ENCODE measurements at regions not wholly inside any gene's neighbourhood (a gene's known extent, or its start where the extent isn't known, plus 50 kb on each side); places are given as distances from the start of the nearest gene placed in this dataset.
"Not testable (repeated sequence)": the region's sequence is repeated elsewhere in the genome, so short reads cannot be mapped to it uniquely, and the experiment has no call there.

GRCh38 chr1:37373413-37373812 lies 101.0 kb upstream of the ZC3H12A start:
- Histone ChIP-seq H3F3A (ENCODE audit: insufficient read depth) (no peaks in the 10 kb centered on the region), H3K36me3 (ENCODE audit: low read length) (no peaks in the 10 kb centered on the region), H3K9me2 (replicated peaks; ENCODE audit: insufficient read depth, low read length) (no peaks in the 10 kb centered on the region), H3K4me3 (ENCODE audit: insufficient read depth, low read length, poor library complexity, severe bottlenecking) (no peak overlapping the region), H3K9ac (ENCODE audit: low read length) (no peak overlapping the region), H3K4me2 (ENCODE audit: low read depth, low read length, poor library complexity, severe bottlenecking) (no peak overlapping the region), H2AFZ (ENCODE audit: low read depth, low read length, severe bottlenecking) (no peak overlapping the region), H3K27ac (ENCODE audit: low read depth, low read length) (no peak overlapping the region), H3K9me3 (ENCODE audit: insufficient read depth, low read length) (no peaks in the 10 kb centered on the region), H3K27me3 (ENCODE audit: low read length) (no peaks in the 10 kb centered on the region), H4K20me1 (ENCODE audit: low read depth, low read length) (no peaks in the 10 kb centered on the region), H3K79me2 (ENCODE audit: insufficient read depth, low read length) (no peaks in the 10 kb centered on the region)
- TF ChIP-seq CTCF (IDR thresholded peaks at IDR 0.05; ENCODE audit: insufficient read depth, low read length, poor library complexity, severe bottlenecking) (no peak), EZH2phosphoT487 (conservative IDR thresholded peaks at IDR 0.05; ENCODE audit: low read length) (no peak)

GRCh38 chr1:37380546-37380945 lies 93.8 kb upstream of the ZC3H12A start:
- H2AFZ ChIP-seq (ENCODE audit: low read depth, low read length, severe bottlenecking); H3K9me3 ChIP-seq (ENCODE audit: insufficient read depth, low read length); H3K4me3 ChIP-seq (ENCODE audit: insufficient read depth, low read length, poor library complexity, severe bottlenecking): not testable (repeated sequence)

GRCh38 chr1:37387854-37388253 lies 86.5 kb upstream of the ZC3H12A start:
- H3K27me3 ChIP-seq (ENCODE audit: low read length), result no peaks in the 10 kb centered on the region
- H3K9me2 ChIP-seq (replicated peaks; ENCODE audit: insufficient read depth, low read length), result no peaks in the 10 kb centered on the region
- H3K79me2 ChIP-seq (ENCODE audit: insufficient read depth, low read length), result no peaks in the 10 kb centered on the region
- H3K9me3 ChIP-seq (ENCODE audit: insufficient read depth, low read length), result no peaks in the 10 kb centered on the region
- H3F3A ChIP-seq (ENCODE audit: insufficient read depth), result no peaks in the 10 kb centered on the region
- no peak overlapping the region for H3K27ac ChIP-seq (ENCODE audit: low read depth, low read length)
- H4K20me1 ChIP-seq (ENCODE audit: low read depth, low read length), result no peaks in the 10 kb centered on the region
- H3K36me3 ChIP-seq (ENCODE audit: low read length), result no peaks in the 10 kb centered on the region
- H2AFZ ChIP-seq (ENCODE audit: low read depth, low read length, severe bottlenecking), result no peak overlapping the region
- no peak overlapping the region for H3K4me2 ChIP-seq (ENCODE audit: low read depth, low read length, poor library complexity, severe bottlenecking)
- H3K4me3 ChIP-seq (ENCODE audit: insufficient read depth, low read length, poor library complexity, severe bottlenecking), result no peak overlapping the region
- H3K9ac ChIP-seq (ENCODE audit: low read length), result no peak overlapping the region
- no peak for TF ChIP-seq EZH2phosphoT487 (conservative IDR thresholded peaks at IDR 0.05; ENCODE audit: low read length)
- TF ChIP-seq CTCF (IDR thresholded peaks at IDR 0.05; ENCODE audit: insufficient read depth, low read length, poor library complexity, severe bottlenecking), result no peak

More at GRCh38 chr1:37380546-37380945, 93.8 kb upstream of the ZC3H12A start:
- not testable (repeated sequence) for H3K27ac ChIP-seq (ENCODE audit: low read depth, low read length); H3K27me3 ChIP-seq (ENCODE audit: low read length); H4K20me1 ChIP-seq (ENCODE audit: low read depth, low read length); H3K36me3 ChIP-seq (ENCODE audit: low read length); H3K9ac ChIP-seq (ENCODE audit: low read length); H3K4me2 ChIP-seq (ENCODE audit: low read depth, low read length, poor library complexity, severe bottlenecking); H3F3A ChIP-seq (ENCODE audit: insufficient read depth); H3K9me2 ChIP-seq (replicated peaks; ENCODE audit: insufficient read depth, low read length); H3K79me2 ChIP-seq (ENCODE audit: insufficient read depth, low read length)

- H3K79me2 ChIP-seq (ENCODE audit: insufficient read depth, low read length), result no peaks in the 10 kb centered on the region
- no peaks in the 10 kb centered on the region for H3K27me3 ChIP-seq (ENCODE audit: low read length)
- TF ChIP-seq EZH2phosphoT487 (conservative IDR thresholded peaks at IDR 0.05; ENCODE audit: low read length) (no peak), CTCF (IDR thresholded peaks at IDR 0.05; ENCODE audit: insufficient read depth, low read length, poor library complexity, severe bottlenecking) (no peak)
- H3K9ac ChIP-seq (ENCODE audit: low read length), result no peak overlapping the region
- no peak overlapping the region for H3K4me3 ChIP-seq (ENCODE audit: insufficient read depth, low read length, poor library complexity, severe bottlenecking)
- H3F3A ChIP-seq (ENCODE audit: insufficient read depth), result no peaks in the 10 kb centered on the region
- no peak overlapping the region for H2AFZ ChIP-seq (ENCODE audit: low read depth, low read length, severe bottlenecking)
- no peaks in the 10 kb centered on the region for H3K36me3 ChIP-seq (ENCODE audit: low read length)
- H3K9me3 ChIP-seq (ENCODE audit: insufficient read depth, low read length), result no peaks in the 10 kb centered on the region
- H4K20me1 ChIP-seq (ENCODE audit: low read depth, low read length), result no peaks in the 10 kb centered on the region
- no peak overlapping the region for H3K27ac ChIP-seq (ENCODE audit: low read depth, low read length)
- no peak overlapping the region for H3K4me2 ChIP-seq (ENCODE audit: low read depth, low read length, poor library complexity, severe bottlenecking)
- H3K9me2 ChIP-seq (replicated peaks; ENCODE audit: insufficient read depth, low read length), result no peaks in the 10 kb centered on the region
Observed at GRCh38 chr1:37389327-37389726, 85.1 kb upstream of the ZC3H12A start.

All from SU-DHL-6 (cell line).